Mesodermal cell (in vitro differentiated cells): ENCODE measurements at regions not wholly inside any gene's neighbourhood (a gene's known extent, or its start where the extent isn't known, plus 50 kb on each side); places are given as distances from the start of the nearest gene placed in this dataset.
A peak's percentile ranks its signal among the peaks of the same experiment; 100 is the strongest.
"Not testable (repeated sequence)": the region's sequence is repeated elsewhere in the genome, so short reads cannot be mapped to it uniquely, and the experiment has no call there.

ENCODE experiments used
- H3K27ac ChIP-seq: 2 replicates; pipeline ENCODE4 v1.7.0; 2013; ENCODE audit warnings: mild to moderate bottlenecking, low read depth, low read length, moderate library complexity; ENCODE audit not compliant: severe bottlenecking
- H3K36me3 ChIP-seq: 2 replicates; pipeline ENCODE4 v1.7.1; 2013; ENCODE audit warnings: mild to moderate bottlenecking, low read length, moderate library complexity; ENCODE audit not compliant: control insufficient read depth, insufficient read depth
- H3K4me1 ChIP-seq: one replicate; pipeline ENCODE4 v1.7.1; 2013; ENCODE audit warnings: mild to moderate bottlenecking, low read length; ENCODE audit not compliant: insufficient read depth, control insufficient read depth, poor library complexity, severe bottlenecking
- H3K4me3 ChIP-seq: 2 replicates; pipeline ENCODE4 v1.7.0; 2013; ENCODE audit warnings: low read length, control low read depth, mild to moderate bottlenecking; ENCODE audit not compliant: insufficient read depth, poor library complexity, severe bottlenecking; ENCODE audit errors: extremely low read depth
- H3K9me3 ChIP-seq: 2 replicates; pipeline ENCODE4 v1.7.1; 2013; ENCODE audit warnings: mild to moderate bottlenecking, low read length, moderate library complexity; ENCODE audit not compliant: control insufficient read depth
- WGBS, 2 experiments: methylation state at CpG; one replicate each; pipeline ENCODE4 v1.1.5; 2013; ENCODE audit warnings: missing lambda C conversion rate in 2 of 2; ENCODE audit not compliant: insufficient coverage in 2 of 2; 5-methylcytosine and 5-hydroxymethylcytosine counted together

- peak overlapping the region; percentile 23 for H3K27ac ChIP-seq
- 17 to 21% methylated on average over 7 to 10 of the region's 21 CpGs for WGBS, 2 experiments
- no peaks in the 10 kb centered on the region for H3K9me3 ChIP-seq
- no peaks in the 10 kb centered on the region for H3K36me3 ChIP-seq
- H3K4me1 ChIP-seq, result peaks cover 50% of the 10 kb centered on the region
- H3K4me3 ChIP-seq, result peak overlapping the region; percentile 26
These were observed 115.5 kb upstream of the SMURF2 start for GRCh38 chr17:64777415-64778239.

GRCh38 chr17:64776720-64777414, 114.8 kb upstream of the SMURF2 start:
- not testable (repeated sequence) for H3K36me3 ChIP-seq, H3K9me3 ChIP-seq

GRCh38 chr17:64775701-64776570, 113.8 kb upstream of the SMURF2 start:
- WGBS, 2 experiments, result 83 to 84% methylated on average over 10 to 11 of the region's 15 CpGs
- Histone ChIP-seq H3K9me3 (no peaks in the 10 kb centered on the region), H3K4me1 (peaks cover 43% of the 10 kb centered on the region), H3K4me3 (no peak overlapping the region), H3K27ac (no peak overlapping the region), H3K36me3 (no peaks in the 10 kb centered on the region)

More at GRCh38 chr17:64776720-64777414, 114.8 kb upstream of the SMURF2 start:
- 1 to 5% methylated on average over 33 of the region's 38 CpGs for WGBS, 2 experiments
- H3K27ac ChIP-seq, result peak overlapping the region; percentile 23
- H3K4me3 ChIP-seq, result peak overlapping the region; percentile 16
- H3K4me1 ChIP-seq, result peaks cover 46% of the 10 kb centered on the region

- Histone ChIP-seq H3K36me3 (no peaks in the 10 kb centered on the region), H3K4me1 (peaks cover 43% of the 10 kb centered on the region), H3K9me3 (no peaks in the 10 kb centered on the region), H3K27ac (no peak overlapping the region), H3K4me3 (no peak overlapping the region)
- 93 to 95% methylated on average over 9 to 10 of the region's 10 CpGs for WGBS, 2 experiments
These were observed 112.9 kb upstream of the SMURF2 start for GRCh38 chr17:64774888-64775540.

GRCh38 chr17:64773836-64774761, 112.0 kb upstream of the SMURF2 start:
- no peak overlapping the region for H3K27ac ChIP-seq
- peaks cover 35% of the 10 kb centered on the region for H3K4me1 ChIP-seq
- no peaks in the 10 kb centered on the region for H3K36me3 ChIP-seq
- peak overlapping the region; percentile 31 for H3K4me3 ChIP-seq
- no peaks in the 10 kb centered on the region for H3K9me3 ChIP-seq
- WGBS, 2 experiments, result 32 to 37% methylated on average over 9 to 10 of the region's 18 CpGs

- Histone ChIP-seq H3K36me3 (no peaks in the 10 kb centered on the region), H3K4me3 (peak overlapping the region; percentile 31), H3K27ac (no peak overlapping the region), H3K9me3 (no peaks in the 10 kb centered on the region), H3K4me1 (peaks cover 33% of the 10 kb centered on the region)
- 100% methylated on average over 1 to 3 of the region's 6 CpGs for WGBS, 2 experiments
These were observed 111.3 kb upstream of the SMURF2 start for GRCh38 chr17:64773386-64773835.

GRCh38 chr17:64772845-64773299, 110.8 kb upstream of the SMURF2 start:
- peak overlapping the region; percentile 5 for H3K4me3 ChIP-seq
- no peak overlapping the region for H3K27ac ChIP-seq
- H3K4me1 ChIP-seq, result peaks cover 29% of the 10 kb centered on the region
- no peaks in the 10 kb centered on the region for H3K9me3 ChIP-seq
- no peaks in the 10 kb centered on the region for H3K36me3 ChIP-seq
- 97% methylated on average over 6 of the region's 6 CpGs for WGBS, 2 experiments

GRCh38 chr17:64771980-64772844, 110.1 kb upstream of the SMURF2 start:
- Histone ChIP-seq H3K9me3 (no peaks in the 10 kb centered on the region), H3K4me3 (peak overlapping the region; percentile 2), H3K4me1 (peaks cover 24% of the 10 kb centered on the region), H3K27ac (no peak overlapping the region), H3K36me3 (no peaks in the 10 kb centered on the region)
- 80% methylated on average over 1 of the region's 5 CpGs; no CpG with 5 or more reads in 1 of the 2 experiments for WGBS, 2 experiments

- no peaks in the 10 kb centered on the region for H3K9me3 ChIP-seq
- H3K27ac ChIP-seq, result no peak overlapping the region
- H3K4me1 ChIP-seq, result peaks cover 10% of the 10 kb centered on the region
- H3K4me3 ChIP-seq, result no peak overlapping the region
- WGBS, 2 experiments, result 91 to 95% methylated on average over 7 of the region's 7 CpGs
- peaks cover 4% of the 10 kb centered on the region for H3K36me3 ChIP-seq
These were observed 107.6 kb upstream of the SMURF2 start for GRCh38 chr17:64769712-64770111.
